ENCODE measurements at regions not wholly inside any gene's neighbourhood (a gene's known extent, or its start where the extent isn't known, plus 50 kb on each side); places are given as distances from the start of the nearest gene placed in this dataset.

GRCh38 chr20:60694763-60695162, 557.3 kb upstream of the CDH4 start:
- DNase-seq: no peak

DNA sequence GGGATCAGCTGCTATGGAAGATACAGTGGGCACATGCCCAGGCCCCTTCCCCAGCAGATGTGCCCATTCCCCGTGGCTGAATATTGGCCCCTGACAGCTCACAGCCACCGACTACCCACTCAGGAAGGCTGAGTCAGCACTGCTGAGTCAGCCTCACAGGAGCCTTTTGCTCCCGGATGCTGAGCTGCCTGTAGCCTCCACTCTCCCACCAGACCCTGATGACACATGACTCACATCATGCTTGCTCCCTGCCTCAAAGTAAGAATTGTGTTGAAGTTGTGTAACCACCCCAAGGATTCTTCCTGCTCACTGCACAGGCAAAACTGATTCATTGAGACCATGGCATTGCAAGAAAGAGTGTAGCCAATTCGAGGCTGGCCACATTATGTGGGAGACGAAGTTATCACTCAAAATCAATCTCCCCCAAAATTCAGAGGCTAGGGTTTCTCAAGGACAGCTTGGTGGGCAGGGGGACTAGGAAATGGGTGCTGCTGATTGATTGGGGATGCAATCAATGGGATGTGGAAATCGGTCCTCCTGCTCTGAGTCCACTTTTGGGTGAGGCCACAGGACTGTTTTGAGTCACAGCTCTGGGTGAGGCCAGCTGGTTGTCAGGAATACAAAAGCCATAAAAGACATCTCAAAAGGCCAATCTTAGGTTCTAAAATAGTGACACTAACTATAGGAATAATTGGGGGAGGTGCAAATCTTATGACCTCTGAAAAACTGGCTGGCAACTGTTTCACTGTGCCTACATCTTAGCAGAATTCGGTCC, 556.6 kb upstream of the CDH4 start:
- Histone ChIP-seq H3K27me3 (ENCODE audit: control insufficient read depth, insufficient read depth, low read length) (no peaks in the 10 kb centered on the region), H3K36me3 (replicated peaks; ENCODE audit: control insufficient read depth, insufficient read depth, low read length) (no peaks in the 10 kb centered on the region), H3K4me3 (ENCODE audit: insufficient read depth, low read depth, low read length) (no peak overlapping the region)
- no peak for DNase-seq

More at GRCh38 chr20:60694763-60695162, 557.3 kb upstream of the CDH4 start:
- Histone ChIP-seq H3K27me3 (ENCODE audit: control insufficient read depth, insufficient read depth, low read length) (no peaks in the 10 kb centered on the region), H3K4me3 (ENCODE audit: insufficient read depth, low read depth, low read length) (no peak overlapping the region), H3K36me3 (replicated peaks; ENCODE audit: control insufficient read depth, insufficient read depth, low read length) (no peaks in the 10 kb centered on the region)

- no peak for DNase-seq
- no peaks in the 10 kb centered on the region for H3K36me3 ChIP-seq (replicated peaks; ENCODE audit: control insufficient read depth, insufficient read depth, low read length)
- no peaks in the 10 kb centered on the region for H3K27me3 ChIP-seq (ENCODE audit: control insufficient read depth, insufficient read depth, low read length)
- H3K4me3 ChIP-seq (ENCODE audit: insufficient read depth, low read depth, low read length): no peak overlapping the region
Observed at GRCh38 chr20:60697252-60697651, 554.8 kb upstream of the CDH4 start.

DNA sequence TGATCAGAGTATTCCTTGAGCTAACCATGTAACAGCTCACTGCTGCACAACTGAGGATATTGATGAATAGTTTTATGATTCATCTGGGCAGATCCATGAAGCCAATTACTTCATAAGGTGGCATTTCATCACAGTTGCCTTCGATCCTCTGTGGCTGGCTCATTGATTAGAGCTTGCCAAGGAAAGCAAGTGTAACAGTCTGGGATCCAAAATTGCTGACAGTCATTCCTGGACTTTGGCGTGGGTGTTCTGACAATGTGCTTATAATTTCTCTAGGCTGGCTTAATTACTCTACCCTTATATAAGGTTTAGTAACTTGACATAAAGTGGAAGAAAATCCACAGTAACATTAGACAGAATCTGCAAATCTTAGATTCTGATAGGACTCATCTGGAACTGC, 551.3 kb upstream of the CDH4 start:
- no peak overlapping the region for H3K4me3 ChIP-seq (ENCODE audit: insufficient read depth, low read depth, low read length)
- H3K36me3 ChIP-seq (replicated peaks; ENCODE audit: control insufficient read depth, insufficient read depth, low read length): no peaks in the 10 kb centered on the region
- no peaks in the 10 kb centered on the region for H3K27me3 ChIP-seq (ENCODE audit: control insufficient read depth, insufficient read depth, low read length)
- DNase-seq: no peak

- Histone ChIP-seq H3K27me3 (ENCODE audit: control insufficient read depth, insufficient read depth, low read length) (no peaks in the 10 kb centered on the region), H3K36me3 (replicated peaks; ENCODE audit: control insufficient read depth, insufficient read depth, low read length) (no peaks in the 10 kb centered on the region), H3K4me3 (ENCODE audit: insufficient read depth, low read depth, low read length) (no peak overlapping the region)
- no peak for DNase-seq
Observed at GRCh38 chr20:60704147-60704546, 547.9 kb upstream of the CDH4 start.

- Histone ChIP-seq H3K27me3 (ENCODE audit: control insufficient read depth, insufficient read depth, low read length) (no peaks in the 10 kb centered on the region), H3K36me3 (replicated peaks; ENCODE audit: control insufficient read depth, insufficient read depth, low read length) (no peaks in the 10 kb centered on the region), H3K4me3 (ENCODE audit: insufficient read depth, low read depth, low read length) (no peak overlapping the region)
- no peak for DNase-seq
Observed at GRCh38 chr20:60713396-60713795, 538.7 kb upstream of the CDH4 start.

DNA sequence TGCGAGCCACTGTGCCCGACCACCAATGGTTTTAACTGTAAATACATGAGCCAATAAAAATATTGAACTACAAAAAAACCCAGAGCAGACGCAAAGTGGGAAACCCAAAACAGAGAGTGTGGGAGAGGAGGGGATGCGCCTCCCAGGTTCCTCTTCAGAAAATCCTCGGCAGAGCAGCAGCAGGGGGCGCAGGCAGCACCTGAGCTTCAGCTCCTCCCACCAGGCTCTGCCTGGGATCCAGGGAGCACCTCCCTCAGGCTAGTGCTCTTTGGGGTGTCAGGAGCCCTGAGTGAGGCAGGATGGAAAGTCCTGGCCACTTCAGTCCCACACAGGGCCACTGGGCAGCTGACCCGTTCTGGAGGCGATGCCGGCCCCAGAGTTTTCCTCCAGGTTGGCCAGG, 536.9 kb upstream of the CDH4 start:
- Histone ChIP-seq H3K4me3 (ENCODE audit: insufficient read depth, low read depth, low read length) (no peak overlapping the region), H3K27me3 (ENCODE audit: control insufficient read depth, insufficient read depth, low read length) (no peaks in the 10 kb centered on the region), H3K36me3 (replicated peaks; ENCODE audit: control insufficient read depth, insufficient read depth, low read length) (no peaks in the 10 kb centered on the region)
- DNase-seq: peak; percentile 64

GRCh38 chr20:60718743-60719480, 533.1 kb upstream of the CDH4 start:
- Histone ChIP-seq H3K36me3 (replicated peaks; ENCODE audit: control insufficient read depth, insufficient read depth, low read length) (no peaks in the 10 kb centered on the region), H3K27me3 (ENCODE audit: control insufficient read depth, insufficient read depth, low read length) (no peaks in the 10 kb centered on the region), H3K4me3 (ENCODE audit: insufficient read depth, low read depth, low read length) (no peak overlapping the region)
- DNase-seq: peak; percentile 61

DNA sequence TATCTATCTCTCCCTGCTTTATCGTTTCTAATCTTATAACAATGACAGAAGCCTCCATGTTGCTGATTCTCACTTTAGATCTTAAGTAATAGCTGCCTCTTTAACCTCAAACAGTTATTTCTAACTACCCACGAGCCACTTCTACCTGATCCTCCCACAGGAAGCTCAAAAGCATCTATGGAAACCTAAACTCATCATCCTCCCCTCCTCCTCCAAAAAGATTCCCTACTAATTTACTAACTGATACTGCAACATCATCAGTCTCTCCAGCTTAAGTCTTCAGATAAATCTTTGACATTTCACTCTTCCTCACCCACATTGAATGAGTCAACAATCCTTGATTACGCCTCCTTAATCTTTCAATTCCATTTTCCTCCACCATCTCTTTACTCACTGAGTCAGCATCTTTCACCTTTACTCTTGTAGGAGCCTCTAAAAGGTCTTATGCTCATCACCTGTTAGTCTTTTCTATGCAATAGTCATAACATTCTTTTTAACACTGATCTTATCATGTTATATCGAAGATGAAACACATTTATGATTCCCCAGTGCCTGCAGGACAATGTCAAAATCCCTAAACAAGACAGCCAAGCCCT, 526.7 kb upstream of the CDH4 start:
- no peaks in the 10 kb centered on the region for H3K36me3 ChIP-seq (replicated peaks; ENCODE audit: control insufficient read depth, insufficient read depth, low read length)
- no peak for DNase-seq
- H3K4me3 ChIP-seq (ENCODE audit: insufficient read depth, low read depth, low read length): no peak overlapping the region

DNA sequence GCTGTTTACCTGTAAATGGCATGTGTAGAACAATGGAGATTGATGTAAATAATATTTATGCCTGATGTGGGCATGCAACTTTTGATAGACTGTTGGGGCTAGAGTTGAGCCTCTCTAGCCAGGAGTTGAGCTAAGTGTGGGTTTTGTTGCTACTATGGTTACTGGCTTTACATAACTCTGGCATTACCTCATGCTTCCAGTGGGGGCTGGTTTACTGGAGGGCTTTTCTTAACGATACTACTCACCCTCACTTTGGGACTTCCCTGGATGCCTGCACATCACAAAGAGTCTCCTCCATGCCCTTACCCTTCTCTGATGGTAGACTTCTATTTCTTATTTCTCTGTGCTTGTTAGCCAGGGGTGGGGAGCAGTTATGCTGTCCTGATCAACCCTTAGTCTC, 524.6 kb upstream of the CDH4 start:
- DNase-seq: no peak
- no peak overlapping the region for H3K4me3 ChIP-seq (ENCODE audit: insufficient read depth, low read depth, low read length)
- H3K36me3 ChIP-seq (replicated peaks; ENCODE audit: control insufficient read depth, insufficient read depth, low read length): no peaks in the 10 kb centered on the region
- no peaks in the 10 kb centered on the region for H3K27me3 ChIP-seq (ENCODE audit: control insufficient read depth, insufficient read depth, low read length)

More for the DNA sequence above, 526.7 kb upstream of the CDH4 start:
- H3K27me3 ChIP-seq (ENCODE audit: control insufficient read depth, insufficient read depth, low read length): no peaks in the 10 kb centered on the region

DNA sequence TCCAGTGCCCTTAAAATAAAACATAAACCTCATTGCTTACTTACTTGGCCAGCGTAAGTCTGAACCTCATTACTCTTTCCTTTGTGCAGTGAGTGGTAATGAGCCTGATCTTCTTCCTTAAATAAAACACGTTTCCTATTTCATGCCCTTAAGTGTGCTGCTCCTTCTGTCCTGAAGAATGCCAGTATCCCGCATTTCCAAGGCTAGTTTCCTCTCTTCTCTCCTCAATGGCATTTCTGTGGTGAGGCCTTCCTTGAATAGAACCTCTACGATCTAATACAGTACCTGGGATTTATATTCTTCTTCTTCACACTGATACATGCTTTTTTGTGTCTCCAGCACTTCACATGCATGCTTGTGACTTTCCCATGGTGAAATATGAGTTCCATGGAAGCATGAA, 523.4 kb upstream of the CDH4 start:
- DNase-seq: no peak
- Histone ChIP-seq H3K36me3 (replicated peaks; ENCODE audit: control insufficient read depth, insufficient read depth, low read length) (no peaks in the 10 kb centered on the region), H3K4me3 (ENCODE audit: insufficient read depth, low read depth, low read length) (no peak overlapping the region), H3K27me3 (ENCODE audit: control insufficient read depth, insufficient read depth, low read length) (no peaks in the 10 kb centered on the region)

- Histone ChIP-seq H3K36me3 (replicated peaks; ENCODE audit: control insufficient read depth, insufficient read depth, low read length) (no peaks in the 10 kb centered on the region), H3K27me3 (ENCODE audit: control insufficient read depth, insufficient read depth, low read length) (no peaks in the 10 kb centered on the region), H3K4me3 (ENCODE audit: insufficient read depth, low read depth, low read length) (no peak overlapping the region)
- peak; percentile 19 for DNase-seq
Observed at GRCh38 chr20:60729135-60729900, 522.7 kb upstream of the CDH4 start.

GRCh38 chr20:60732322-60732721, 519.7 kb upstream of the CDH4 start:
- Histone ChIP-seq H3K27me3 (ENCODE audit: control insufficient read depth, insufficient read depth, low read length) (no peaks in the 10 kb centered on the region), H3K36me3 (replicated peaks; ENCODE audit: control insufficient read depth, insufficient read depth, low read length) (no peaks in the 10 kb centered on the region), H3K4me3 (ENCODE audit: insufficient read depth, low read depth, low read length) (no peak overlapping the region)
- DNase-seq: no peak

GRCh38 chr20:60748086-60748485, 504.0 kb upstream of the CDH4 start:
- H3K36me3 ChIP-seq (replicated peaks; ENCODE audit: control insufficient read depth, insufficient read depth, low read length): no peaks in the 10 kb centered on the region
- H3K4me3 ChIP-seq (ENCODE audit: insufficient read depth, low read depth, low read length): no peak overlapping the region
- DNase-seq: no peak
- no peaks in the 10 kb centered on the region for H3K27me3 ChIP-seq (ENCODE audit: control insufficient read depth, insufficient read depth, low read length)

Data from H7 (cell line).